ENCODE measurements at regions not wholly inside any gene's neighbourhood (a gene's known extent, or its start where the extent isn't known, plus 50 kb on each side); places are given as distances from the start of the nearest gene placed in this dataset.

DNA sequence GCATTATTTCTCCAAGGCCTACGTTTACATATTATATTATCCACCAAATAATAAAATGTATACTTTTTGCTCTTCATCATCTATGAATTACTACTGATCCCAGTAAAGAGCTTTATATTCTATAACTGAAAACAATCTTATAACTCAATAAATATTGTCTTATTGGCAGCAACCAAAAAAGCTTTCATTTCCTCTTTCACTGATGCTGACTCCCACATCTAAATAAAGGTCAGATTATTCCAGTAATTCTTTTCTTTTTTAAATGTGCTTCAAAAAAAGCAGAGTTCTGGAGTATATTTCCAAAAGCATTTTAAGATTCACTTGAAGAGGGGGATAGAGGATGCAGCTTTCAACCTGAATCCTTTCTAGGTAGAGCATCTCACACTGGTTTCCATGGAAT lies 75.3 kb upstream of the NR4A3 start:
- TF ChIP-seq, protein P1, sequence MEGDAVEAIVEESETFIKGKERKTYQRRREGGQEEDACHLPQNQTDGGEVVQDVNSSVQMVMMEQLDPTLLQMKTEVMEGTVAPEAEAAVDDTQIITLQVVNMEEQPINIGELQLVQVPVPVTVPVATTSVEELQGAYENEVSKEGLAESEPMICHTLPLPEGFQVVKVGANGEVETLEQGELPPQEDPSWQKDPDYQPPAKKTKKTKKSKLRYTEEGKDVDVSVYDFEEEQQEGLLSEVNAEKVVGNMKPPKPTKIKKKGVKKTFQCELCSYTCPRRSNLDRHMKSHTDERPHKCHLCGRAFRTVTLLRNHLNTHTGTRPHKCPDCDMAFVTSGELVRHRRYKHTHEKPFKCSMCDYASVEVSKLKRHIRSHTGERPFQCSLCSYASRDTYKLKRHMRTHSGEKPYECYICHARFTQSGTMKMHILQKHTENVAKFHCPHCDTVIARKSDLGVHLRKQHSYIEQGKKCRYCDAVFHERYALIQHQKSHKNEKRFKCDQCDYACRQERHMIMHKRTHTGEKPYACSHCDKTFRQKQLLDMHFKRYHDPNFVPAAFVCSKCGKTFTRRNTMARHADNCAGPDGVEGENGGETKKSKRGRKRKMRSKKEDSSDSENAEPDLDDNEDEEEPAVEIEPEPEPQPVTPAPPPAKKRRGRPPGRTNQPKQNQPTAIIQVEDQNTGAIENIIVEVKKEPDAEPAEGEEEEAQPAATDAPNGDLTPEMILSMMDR (IDR thresholded peaks at IDR 0.05; ENCODE audit: borderline replicate concordance): no peak
- no peaks in the 10 kb centered on the region for H3K27me3 ChIP-seq (ENCODE audit: low read depth)
- no peaks in the 10 kb centered on the region for H3K4me1 ChIP-seq
- intact Hi-C loops (cut with micrococcal nuclease): no loop called here
- no peak overlapping the region for H3K4me3 ChIP-seq
- H3K36me3 ChIP-seq: no peaks in the 10 kb centered on the region
- no peaks in the 10 kb centered on the region for H3K9me3 ChIP-seq (replicated peaks)
- DNase-seq: no peak
- no peak overlapping the region for H3K27ac ChIP-seq (replicated peaks)

DNA sequence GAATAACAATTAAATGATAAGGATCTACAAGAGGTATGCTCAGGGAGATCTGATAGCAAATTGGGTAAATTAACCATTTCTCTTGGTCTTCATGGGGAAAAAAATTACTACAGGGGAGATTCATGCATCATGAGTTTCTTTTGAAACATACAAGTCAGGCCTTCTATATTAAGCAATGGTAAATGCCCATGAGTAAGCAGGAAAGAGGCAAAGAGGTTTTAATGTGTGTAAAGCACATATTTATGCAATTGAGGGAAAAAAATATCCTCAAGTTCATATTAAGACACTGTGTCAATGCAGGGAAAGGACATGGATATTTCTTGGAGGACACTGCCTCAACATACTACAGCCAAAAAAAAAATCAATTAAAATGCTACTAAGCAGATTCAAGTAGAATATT lies 73.4 kb upstream of the NR4A3 start:
- H3K27ac ChIP-seq (replicated peaks): no peak overlapping the region
- DNase-seq: no peak
- H3K36me3 ChIP-seq: no peaks in the 10 kb centered on the region
- TF ChIP-seq, protein P1 (IDR thresholded peaks at IDR 0.05; ENCODE audit: borderline replicate concordance): no peak
- no peak overlapping the region for H3K4me3 ChIP-seq
- intact Hi-C loops (cut with micrococcal nuclease): no loop called here
- no peaks in the 10 kb centered on the region for H3K4me1 ChIP-seq
- H3K27me3 ChIP-seq (ENCODE audit: low read depth): no peaks in the 10 kb centered on the region
- no peaks in the 10 kb centered on the region for H3K9me3 ChIP-seq (replicated peaks)

DNA sequence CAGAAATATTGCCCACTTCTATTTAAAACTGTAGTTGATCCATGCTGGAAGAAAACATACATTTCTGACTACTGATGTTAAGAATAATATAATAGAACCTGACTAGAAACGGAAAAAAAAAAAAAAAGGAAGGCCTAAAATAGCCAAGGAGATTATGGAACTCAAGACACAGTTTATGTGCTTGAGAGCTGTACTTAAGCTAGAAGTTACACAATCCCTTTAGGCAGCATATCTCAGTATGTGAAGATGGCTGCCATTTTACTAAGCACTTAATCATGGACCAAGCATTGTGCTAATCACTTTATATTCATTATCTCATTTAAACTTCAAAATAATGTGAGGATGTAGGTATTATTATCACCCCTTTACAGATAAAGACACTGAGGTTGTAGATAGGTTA lies 73.0 kb upstream of the NR4A3 start:
- no peak for DNase-seq
- TF ChIP-seq, protein P1 (IDR thresholded peaks at IDR 0.05; ENCODE audit: borderline replicate concordance): no peak
- Histone ChIP-seq H3K4me1 (no peaks in the 10 kb centered on the region), H3K36me3 (no peaks in the 10 kb centered on the region), H3K9me3 (replicated peaks) (no peaks in the 10 kb centered on the region), H3K27ac (replicated peaks) (no peak overlapping the region), H3K27me3 (ENCODE audit: low read depth) (no peaks in the 10 kb centered on the region), H3K4me3 (no peak overlapping the region)
- intact Hi-C loops (cut with micrococcal nuclease): no loop called here

- TF ChIP-seq, protein P1 (IDR thresholded peaks at IDR 0.05; ENCODE audit: borderline replicate concordance): no peak
- Histone ChIP-seq H3K27ac (replicated peaks) (no peak overlapping the region), H3K9me3 (replicated peaks) (no peaks in the 10 kb centered on the region), H3K4me3 (no peak overlapping the region), H3K36me3 (no peaks in the 10 kb centered on the region), H3K4me1 (no peaks in the 10 kb centered on the region), H3K27me3 (ENCODE audit: low read depth) (no peaks in the 10 kb centered on the region)
- no peak for DNase-seq
- intact Hi-C loops (cut with micrococcal nuclease): no loop called here
Measured at GRCh38 chr9:99749641-99750040, 72.0 kb upstream of the NR4A3 start.

DNA sequence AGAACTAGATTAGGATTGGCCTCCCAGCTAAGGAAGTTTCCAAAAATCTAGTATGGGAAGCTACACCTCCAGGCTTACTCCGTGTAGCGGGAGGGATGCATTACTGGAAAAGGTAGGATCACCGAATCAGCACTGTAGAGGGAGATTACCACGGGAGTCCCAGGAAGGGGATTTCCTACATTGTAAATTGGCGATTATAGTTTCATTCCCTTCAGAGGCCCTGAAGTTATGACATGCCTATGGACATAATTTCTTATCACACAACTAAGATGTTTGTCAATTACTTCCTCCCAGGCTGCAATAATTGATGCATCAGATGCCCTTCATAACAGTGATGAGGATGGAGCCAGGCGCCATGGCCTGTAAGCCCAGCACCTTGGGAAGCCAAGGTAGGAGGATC lies 71.2 kb upstream of the NR4A3 start:
- Histone ChIP-seq H3K4me3 (no peak overlapping the region), H3K27me3 (ENCODE audit: low read depth) (no peaks in the 10 kb centered on the region), H3K36me3 (no peaks in the 10 kb centered on the region), H3K4me1 (no peaks in the 10 kb centered on the region), H3K27ac (replicated peaks) (no peak overlapping the region), H3K9me3 (replicated peaks) (no peaks in the 10 kb centered on the region)
- intact Hi-C loops (cut with micrococcal nuclease): no loop called here
- TF ChIP-seq, protein P1 (IDR thresholded peaks at IDR 0.05; ENCODE audit: borderline replicate concordance): no peak
- DNase-seq: no peak

Measured in left ventricle myocardium inferior (tissue), 1 donor.